CD14-positive monocyte (primary cell): ENCODE measurements at regions not wholly inside any gene's neighbourhood (a gene's known extent, or its start where the extent isn't known, plus 50 kb on each side); places are given as distances from the start of the nearest gene placed in this dataset.

Experiments used
- DNase-seq, 3 donors: peaks; one replicate each; pipeline ENCODE4 v3.0.0-alpha.2; 2011 to 2022
- H2AFZ ChIP-seq: 2 replicates; pipeline ENCODE4 v1.6.0; 2012; ENCODE audit warnings: mild to moderate bottlenecking, low read depth, low read length, inconsistent platforms; ENCODE audit not compliant: insufficient read depth, poor library complexity, severe bottlenecking
- H3K27ac ChIP-seq, 2 donors: 1 replicate in 1 of 2; 2 replicates in 1 of 2; pipeline ENCODE4 v1.5.1; 2012 to 2013; ENCODE audit warnings: low read length in 2 of 2, control low read depth in 1 of 2, inconsistent platforms in 1 of 2, low read depth in 1 of 2, mild to moderate bottlenecking in 1 of 2
- H3K27me3 ChIP-seq, 2 donors: one replicate each; pipeline versions ENCODE4 v1.6.0 to v1.6.1; 2011 to 2013; ENCODE audit warnings: low read length in 2 of 2; ENCODE audit not compliant: control insufficient read depth in 2 of 2, insufficient read depth in 2 of 2
- H3K36me3 ChIP-seq, 2 donors: replicated peaks in 1 of 2; 1 replicate in 1 of 2; 2 replicates in 1 of 2; pipeline versions ENCODE4 v1.5.1 to v1.6.1; 2012 to 2013; ENCODE audit warnings: low read length in 2 of 2, control low read depth in 1 of 2, inconsistent platforms in 1 of 2, mild to moderate bottlenecking in 1 of 2; ENCODE audit not compliant: insufficient read depth in 2 of 2, control insufficient read depth in 1 of 2
- H3K4me1 ChIP-seq, 2 donors: 1 replicate in 1 of 2; 2 replicates in 1 of 2; pipeline versions ENCODE4 v1.5.1 to v1.6.1; 2012 to 2013; ENCODE audit warnings: low read length in 2 of 2, control low read depth in 1 of 2, inconsistent platforms in 1 of 2, mild to moderate bottlenecking in 1 of 2, moderate library complexity in 1 of 2; ENCODE audit not compliant: insufficient read depth in 2 of 2, control insufficient read depth in 1 of 2
- H3K4me2 ChIP-seq: replicated peaks from 2 replicates; pipeline ENCODE3; 2012; ENCODE audit warnings: low read length, moderate library complexity, mild to moderate bottlenecking; ENCODE audit not compliant: poor library complexity, severe bottlenecking; ENCODE audit errors: extremely low read depth
- H3K4me3 ChIP-seq, 3 experiments: fragments of 200-600 bp in 1 of 3; sonication (generic) in 1 of 3; replicated peaks in 1 of 3; 1 replicate in 2 of 3; 2 replicates in 1 of 3; pipeline ENCODE4 v1.5.1; 2011 to 2013; ENCODE audit warnings: low read length in 3 of 3, mild to moderate bottlenecking in 3 of 3, control low read depth in 2 of 3, low read depth in 2 of 3, inconsistent platforms in 1 of 3, moderate library complexity in 1 of 3
- H3K79me2 ChIP-seq: 2 replicates; pipeline ENCODE4 v1.6.0; 2012; ENCODE audit warnings: mild to moderate bottlenecking, control low read depth, inconsistent platforms, low read length, moderate library complexity; ENCODE audit not compliant: insufficient read depth
- H3K9ac ChIP-seq: 2 replicates; pipeline ENCODE4 v1.6.0; 2017; ENCODE audit warnings: low read length, mild to moderate bottlenecking; ENCODE audit not compliant: insufficient read depth, poor library complexity, severe bottlenecking
- H3K9me3 ChIP-seq, 2 donors: replicated peaks in 1 of 2; 1 replicate in 1 of 2; 2 replicates in 1 of 2; pipeline versions ENCODE4 v1.5.1 to v1.6.1; 2012 to 2013; ENCODE audit warnings: low read length in 2 of 2, control low read depth in 1 of 2; ENCODE audit not compliant: control insufficient read depth in 1 of 2, insufficient read depth in 1 of 2
- H4K20me1 ChIP-seq: 2 replicates; pipeline ENCODE4 v1.6.0; 2012; ENCODE audit warnings: mild to moderate bottlenecking, low read length, control low read depth, moderate library complexity; ENCODE audit not compliant: insufficient read depth
- H3K27ac Mint-ChIP-seq, 7 donors: one replicate each; pipeline ENCODE4 v1.8.0; 2020; ENCODE audit warnings: mild to moderate bottlenecking in 7 of 7, mixed read lengths in 7 of 7, moderate library complexity in 6 of 7, inconsistent platforms in 2 of 7
- H3K27me3 Mint-ChIP-seq, 3 donors: one replicate each; pipeline ENCODE4 v1.8.0; 2021 to 2022; ENCODE audit warnings: low read depth in 3 of 3, mild to moderate bottlenecking in 3 of 3, mixed read lengths in 3 of 3, moderate library complexity in 3 of 3, inconsistent platforms in 1 of 3
- H3K36me3 Mint-ChIP-seq, 2 donors: one replicate each; pipeline ENCODE4 v1.8.0; 2020; ENCODE audit warnings: mixed read lengths in 2 of 2, inconsistent platforms in 1 of 2, mild to moderate bottlenecking in 1 of 2
- H3K4me1 Mint-ChIP-seq: one replicate; pipeline ENCODE4 v1.8.0; 2020; ENCODE audit warnings: mild to moderate bottlenecking, mixed read lengths
- H3K4me3 Mint-ChIP-seq, 2 donors: one replicate each; pipeline ENCODE4 v1.8.0; 2020; ENCODE audit warnings: mild to moderate bottlenecking in 2 of 2, mixed read lengths in 2 of 2, moderate library complexity in 1 of 2
- H3K9me3 Mint-ChIP-seq, 7 donors: one replicate each; pipeline ENCODE4 v1.8.0; 2020 to 2022; ENCODE audit warnings: mixed read lengths in 7 of 7, mild to moderate bottlenecking in 6 of 7, moderate library complexity in 6 of 7, inconsistent platforms in 2 of 7
- WGBS: methylation state at CpG from one replicate; pipeline ENCODE4 v1.1.5; 2013; ENCODE audit warnings: missing lambda C conversion rate; ENCODE audit not compliant: insufficient coverage; 5-methylcytosine and 5-hydroxymethylcytosine counted together
- intact Hi-C, 2 donors: fragments of 100-400 bp; cut with micrococcal nuclease; formaldehyde crosslinking; loops; one replicate each; pipeline versions ENCODE4 v1.15.0 to v1.15.1; 2023
- TF ChIP-seq, protein P1 (sequence below): fragments of 200-600 bp; IDR thresholded peaks from one replicate; pipeline ENCODE4 v1.8.0; 2022; ENCODE audit warnings: antibody characterized with exemption, mild to moderate bottlenecking

- intact Hi-C loops, result no loop called here
- H3K4me3 ChIP-seq, result no peak overlapping the region
- Mint-ChIP-seq H3K4me3 (no peak overlapping the region), H3K27ac (no peak overlapping the region), H3K36me3 (no peaks in the 10 kb centered on the region), H3K9me3 (peaks cover 0 to 2% (median 0%) of the 10 kb centered on the region in 7 donors), H3K27me3 (peaks cover 3 to 11% (median 8%) of the 10 kb centered on the region in 3 donors), H3K4me1 (no peaks in the 10 kb centered on the region)
- 96% methylated on average over 4 of the region's 8 CpGs for WGBS
- TF ChIP-seq, protein P1, sequence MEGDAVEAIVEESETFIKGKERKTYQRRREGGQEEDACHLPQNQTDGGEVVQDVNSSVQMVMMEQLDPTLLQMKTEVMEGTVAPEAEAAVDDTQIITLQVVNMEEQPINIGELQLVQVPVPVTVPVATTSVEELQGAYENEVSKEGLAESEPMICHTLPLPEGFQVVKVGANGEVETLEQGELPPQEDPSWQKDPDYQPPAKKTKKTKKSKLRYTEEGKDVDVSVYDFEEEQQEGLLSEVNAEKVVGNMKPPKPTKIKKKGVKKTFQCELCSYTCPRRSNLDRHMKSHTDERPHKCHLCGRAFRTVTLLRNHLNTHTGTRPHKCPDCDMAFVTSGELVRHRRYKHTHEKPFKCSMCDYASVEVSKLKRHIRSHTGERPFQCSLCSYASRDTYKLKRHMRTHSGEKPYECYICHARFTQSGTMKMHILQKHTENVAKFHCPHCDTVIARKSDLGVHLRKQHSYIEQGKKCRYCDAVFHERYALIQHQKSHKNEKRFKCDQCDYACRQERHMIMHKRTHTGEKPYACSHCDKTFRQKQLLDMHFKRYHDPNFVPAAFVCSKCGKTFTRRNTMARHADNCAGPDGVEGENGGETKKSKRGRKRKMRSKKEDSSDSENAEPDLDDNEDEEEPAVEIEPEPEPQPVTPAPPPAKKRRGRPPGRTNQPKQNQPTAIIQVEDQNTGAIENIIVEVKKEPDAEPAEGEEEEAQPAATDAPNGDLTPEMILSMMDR, result no peak
- no peak overlapping the region for H3K27ac ChIP-seq
- H3K4me1 ChIP-seq, result no peaks in the 10 kb centered on the region
- H3K79me2 ChIP-seq, result no peaks in the 10 kb centered on the region
- DNase-seq, result no peak
- no peaks in the 10 kb centered on the region for H3K36me3 ChIP-seq
- H3K9ac ChIP-seq, result no peak overlapping the region
- H2AFZ ChIP-seq, result no peak overlapping the region
- no peaks in the 10 kb centered on the region for H3K9me3 ChIP-seq
- H4K20me1 ChIP-seq, result no peaks in the 10 kb centered on the region
- no peaks in the 10 kb centered on the region for H3K27me3 ChIP-seq
- no peak overlapping the region for H3K4me2 ChIP-seq
Observed at GRCh38 chr22:49101225-49101624, 726.4 kb downstream of the BRD1 start.

GRCh38 chr22:49100773-49101172 lies 726.9 kb downstream of the BRD1 start:
- WGBS, result 55% methylated on average over 16 of the region's 17 CpGs
- Histone ChIP-seq H3K4me3 (no peak overlapping the region), H3K36me3 (no peaks in the 10 kb centered on the region), H3K27me3 (no peaks in the 10 kb centered on the region), H3K79me2 (no peaks in the 10 kb centered on the region), H2AFZ (no peak overlapping the region), H4K20me1 (no peaks in the 10 kb centered on the region), H3K9me3 (no peaks in the 10 kb centered on the region), H3K4me1 (no peaks in the 10 kb centered on the region), H3K27ac (no peak overlapping the region), H3K4me2 (no peak overlapping the region), H3K9ac (no peak overlapping the region)
- Mint-ChIP-seq H3K27me3 (peaks cover 4 to 11% (median 8%) of the 10 kb centered on the region in 3 donors), H3K4me1 (no peaks in the 10 kb centered on the region), H3K4me3 (no peak overlapping the region), H3K27ac (no peak overlapping the region), H3K9me3 (peaks cover 0 to 2% (median 0%) of the 10 kb centered on the region in 7 donors), H3K36me3 (no peaks in the 10 kb centered on the region)
- intact Hi-C loops, result no loop called here
- TF ChIP-seq, protein P1, result no peak
- DNase-seq, result no peak
